ENCODE measurements at regions not wholly inside any gene's neighbourhood (a gene's known extent, or its start where the extent isn't known, plus 50 kb on each side); places are given as distances from the start of the nearest gene placed in this dataset.

GRCh38 chrX:5829469-5829868 lies 399.2 kb downstream of the NLGN4X start:
- no peak for DNase-seq (ENCODE audit: low read depth)

- no peak for DNase-seq (ENCODE audit: low read depth)
These were observed 399.6 kb downstream of the NLGN4X start for GRCh38 chrX:5829060-5829459.

GRCh38 chrX:5823903-5824302 lies 404.8 kb downstream of the NLGN4X start:
- no peak for DNase-seq (ENCODE audit: low read depth)

GRCh38 chrX:5810636-5811035 lies 418.0 kb downstream of the NLGN4X start:
- DNase-seq (ENCODE audit: low read depth): no peak

- DNase-seq (ENCODE audit: low read depth): no peak
These were observed 421.5 kb downstream of the NLGN4X start for GRCh38 chrX:5807181-5807580.

- no peak for DNase-seq (ENCODE audit: low read depth)
These were observed 426.3 kb downstream of the NLGN4X start for GRCh38 chrX:5802391-5802790.

- no peak for DNase-seq (ENCODE audit: low read depth)
These were observed 436.9 kb downstream of the NLGN4X start for GRCh38 chrX:5791721-5792120.

- DNase-seq (ENCODE audit: low read depth): no peak
These were observed 439.8 kb downstream of the NLGN4X start for GRCh38 chrX:5788910-5789309.

GRCh38 chrX:5780821-5781220 lies 447.8 kb downstream of the NLGN4X start:
- no peak for DNase-seq (ENCODE audit: low read depth)

- no peak for DNase-seq (ENCODE audit: low read depth)
These were observed 452.7 kb downstream of the NLGN4X start for GRCh38 chrX:5775846-5776430.

GRCh38 chrX:5774446-5774845 lies 454.2 kb downstream of the NLGN4X start:
- no peak for DNase-seq (ENCODE audit: low read depth)

- no peak for DNase-seq (ENCODE audit: low read depth)
These were observed 457.2 kb downstream of the NLGN4X start for GRCh38 chrX:5771441-5771840.

GRCh38 chrX:5756616-5757015 lies 472.1 kb downstream of the NLGN4X start:
- DNase-seq (ENCODE audit: low read depth): no peak

GRCh38 chrX:5753291-5753690 lies 475.4 kb downstream of the NLGN4X start:
- DNase-seq (ENCODE audit: low read depth): no peak

- DNase-seq (ENCODE audit: low read depth): no peak
These were observed 475.8 kb downstream of the NLGN4X start for GRCh38 chrX:5752831-5753230.

GRCh38 chrX:5748586-5749150 lies 480.0 kb downstream of the NLGN4X start:
- no peak for DNase-seq (ENCODE audit: low read depth)

GRCh38 chrX:5746231-5746630 lies 482.4 kb downstream of the NLGN4X start:
- no peak for DNase-seq (ENCODE audit: low read depth)

- no peak for DNase-seq (ENCODE audit: low read depth)
These were observed 495.2 kb downstream of the NLGN4X start for GRCh38 chrX:5733501-5733900.

GRCh38 chrX:5730556-5730955 lies 498.1 kb downstream of the NLGN4X start:
- DNase-seq (ENCODE audit: low read depth): no peak

- DNase-seq (ENCODE audit: low read depth): no peak
These were observed 502.4 kb downstream of the NLGN4X start for GRCh38 chrX:5726224-5726623.

- DNase-seq (ENCODE audit: low read depth): no peak
These were observed 504.5 kb downstream of the NLGN4X start for GRCh38 chrX:5724123-5724522.

GRCh38 chrX:5718651-5719050 lies 510.0 kb downstream of the NLGN4X start:
- no peak for DNase-seq (ENCODE audit: low read depth)

GRCh38 chrX:5716666-5717065 lies 512.0 kb downstream of the NLGN4X start:
- no peak for DNase-seq (ENCODE audit: low read depth)

GRCh38 chrX:5708251-5708650 lies 520.4 kb downstream of the NLGN4X start:
- no peak for DNase-seq (ENCODE audit: low read depth)

All from activated T-cell treated with anti-CD3 and anti-CD28 coated beads for 24 hours (primary cell).